Erythroblast (primary cell): ENCODE measurements at regions not wholly inside any gene's neighbourhood (a gene's known extent, or its start where the extent isn't known, plus 50 kb on each side); places are given as distances from the start of the nearest gene placed in this dataset.

Source experiments
- GATA1 ChIP-seq: IDR thresholded peaks from 2 replicates; pipeline ENCODE4 v1.6.1; 2011; ENCODE audit warnings: low read depth, mild to moderate bottlenecking, control low read depth, low read length, moderate library complexity
- POLR2A ChIP-seq: IDR thresholded peaks from 2 replicates; pipeline ENCODE4 v1.6.1; 2011; ENCODE audit warnings: mild to moderate bottlenecking, low read length

DNA sequence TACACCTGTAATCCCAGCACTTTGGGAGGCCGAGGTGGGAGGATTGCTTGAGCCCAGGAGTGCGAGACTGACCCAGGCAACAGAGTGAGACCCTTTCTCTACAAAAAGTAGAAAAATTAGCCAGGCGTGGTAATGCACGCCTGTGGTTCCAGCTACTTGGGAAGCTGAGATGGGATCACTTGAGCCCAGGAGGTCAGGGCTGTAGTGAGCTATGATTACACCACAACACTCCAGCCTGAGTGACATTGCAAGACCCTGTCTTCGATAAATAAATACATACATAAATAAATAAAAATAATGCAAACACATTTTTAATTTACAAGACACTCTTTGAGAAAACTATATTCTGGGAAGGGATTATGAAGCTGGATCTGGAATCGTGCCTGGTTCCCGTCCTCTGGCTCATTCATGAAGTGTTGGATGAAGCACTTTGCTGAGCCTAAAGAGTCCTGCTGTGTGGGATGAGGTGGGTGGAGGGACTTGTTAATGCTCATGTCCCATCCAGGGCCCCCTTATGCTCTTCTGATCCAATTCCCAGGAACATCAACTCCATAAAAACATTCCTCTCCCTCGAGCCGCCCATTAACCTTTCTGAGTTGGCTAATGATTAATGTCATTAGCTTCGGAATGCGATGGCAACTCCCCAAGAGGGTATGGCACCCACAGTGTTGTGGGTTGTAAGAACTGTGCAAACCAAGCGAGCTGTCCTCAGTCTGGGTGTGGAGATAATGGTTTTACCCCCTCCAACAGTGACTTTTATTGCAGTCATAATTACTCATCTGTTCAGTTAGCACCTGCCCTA lies 236.3 kb downstream of the BAMBI start:
- TF ChIP-seq POLR2A (no peak), GATA1 (no peak)
